Natural killer cell (primary cell): ENCODE measurements at regions not wholly inside any gene's neighbourhood (a gene's known extent, or its start where the extent isn't known, plus 50 kb on each side); places are given as distances from the start of the nearest gene placed in this dataset.

Source experiments
- ATAC-seq, 3 donors: fragments of 150-1000 bp in 2 of 3; fragments of 200-7000 bp in 1 of 3; cut with Tn5 transposase; 1 replicate in 1 of 3; 2 replicates in 2 of 3; pipeline ENCODE4 v1.10.0; 2021; ENCODE audit warnings: mild to moderate bottlenecking in 2 of 3, moderate library complexity in 2 of 3
- DNase-seq, 2 donors: peaks; one replicate each; pipeline versions ENCODE4 v3.0.0 to v3.0.0-alpha.2; 2013 to 2021; ENCODE audit warnings: mixed read lengths in 1 of 2
- H3K27ac ChIP-seq: one replicate; pipeline ENCODE4 v1.5.1; 2013; ENCODE audit warnings: mild to moderate bottlenecking, low read length
- H3K27me3 ChIP-seq: one replicate; pipeline ENCODE4 v1.6.1; 2013; ENCODE audit warnings: low read length; ENCODE audit not compliant: control insufficient read depth, insufficient read depth
- H3K36me3 ChIP-seq: one replicate; pipeline ENCODE4 v1.6.1; 2013; ENCODE audit warnings: low read length; ENCODE audit not compliant: control insufficient read depth, insufficient read depth
- H3K4me1 ChIP-seq: one replicate; pipeline ENCODE4 v1.6.1; 2013; ENCODE audit warnings: low read length; ENCODE audit not compliant: control insufficient read depth, insufficient read depth
- H3K4me3 ChIP-seq: one replicate; pipeline ENCODE4 v1.5.1; 2013; ENCODE audit warnings: low read length
- H3K9me3 ChIP-seq: one replicate; pipeline ENCODE4 v1.6.1; 2013; ENCODE audit warnings: low read length; ENCODE audit not compliant: control insufficient read depth, insufficient read depth
- H3K27ac Mint-ChIP-seq, 2 donors: one replicate each; pipeline ENCODE4 v1.8.0; 2022; ENCODE audit warnings: mild to moderate bottlenecking in 2 of 2, mixed read lengths in 2 of 2, moderate library complexity in 1 of 2
- H3K27me3 Mint-ChIP-seq, 2 donors: one replicate each; pipeline ENCODE4 v1.8.0; 2022; ENCODE audit warnings: low read depth in 2 of 2, mixed read lengths in 2 of 2
- H3K36me3 Mint-ChIP-seq: one replicate; pipeline ENCODE4 v1.8.0; 2022; ENCODE audit warnings: mixed read lengths
- H3K4me1 Mint-ChIP-seq, 2 donors: one replicate each; pipeline ENCODE4 v1.8.0; 2022; ENCODE audit warnings: mixed read lengths in 2 of 2
- H3K4me3 Mint-ChIP-seq: one replicate; pipeline ENCODE4 v1.8.0; 2022; ENCODE audit warnings: mild to moderate bottlenecking, moderate library complexity, mixed read lengths
- H3K9me3 Mint-ChIP-seq, 2 donors: one replicate each; pipeline ENCODE4 v1.8.0; 2022; ENCODE audit warnings: mixed read lengths in 2 of 2
- CTCF ChIP-seq: fragments of 200-600 bp; IDR thresholded peaks from one replicate; pipeline ENCODE4 v1.8.0; 2022; ENCODE audit warnings: antibody characterized with exemption
- WGBS: methylation state at CpG from one replicate; pipeline ENCODE4 v1.1.7; 2013; ENCODE audit warnings: missing lambda C conversion rate; ENCODE audit not compliant: insufficient coverage; 5-methylcytosine and 5-hydroxymethylcytosine counted together
- intact Hi-C: fragments of 100-400 bp; cut with micrococcal nuclease; formaldehyde crosslinking; loops from one replicate; pipeline ENCODE4 v1.14.2; 2022

GRCh38 chr12:25764892-25765291, 193.6 kb upstream of the RASSF8 start:
- no peak for ATAC-seq
- H3K4me3 Mint-ChIP-seq: no peak overlapping the region
- Histone ChIP-seq H3K36me3 (no peaks in the 10 kb centered on the region), H3K4me3 (no peak overlapping the region), H3K4me1 (no peaks in the 10 kb centered on the region), H3K27ac (no peak overlapping the region), H3K27me3 (no peaks in the 10 kb centered on the region), H3K9me3 (no peaks in the 10 kb centered on the region)
- no peak overlapping the region for H3K27ac Mint-ChIP-seq
- DNase-seq: no peak
- TF ChIP-seq CTCF: no peak
- H3K9me3 Mint-ChIP-seq: no peaks in the 10 kb centered on the region
- intact Hi-C loops: no loop called here
- WGBS: 45% methylated on average over 2 of the region's 3 CpGs
- no peaks in the 10 kb centered on the region for H3K4me1 Mint-ChIP-seq
- no peaks in the 10 kb centered on the region for H3K27me3 Mint-ChIP-seq
- H3K36me3 Mint-ChIP-seq: no peaks in the 10 kb centered on the region

- Mint-ChIP-seq H3K4me1 (no peaks in the 10 kb centered on the region), H3K4me3 (no peak overlapping the region), H3K27ac (no peak overlapping the region), H3K27me3 (no peaks in the 10 kb centered on the region), H3K9me3 (no peaks in the 10 kb centered on the region), H3K36me3 (no peaks in the 10 kb centered on the region)
- Histone ChIP-seq H3K27me3 (no peaks in the 10 kb centered on the region), H3K4me3 (no peak overlapping the region), H3K36me3 (no peaks in the 10 kb centered on the region), H3K9me3 (no peaks in the 10 kb centered on the region), H3K27ac (no peak overlapping the region), H3K4me1 (no peaks in the 10 kb centered on the region)
- DNase-seq (no peak), ATAC-seq (no peak)
- intact Hi-C loops: loop anchor here (2.0 kb wide), 1 partner anchor 53 kb away; no protein-coding TSS in a partner anchor
- WGBS: 93% methylated on average over 1 of the region's 1 CpG
- TF ChIP-seq CTCF: no peak
Observed at GRCh38 chr12:25767606-25768005, 190.9 kb upstream of the RASSF8 start.

GRCh38 chr12:25768151-25768550, 190.3 kb upstream of the RASSF8 start:
- intact Hi-C loops: loop anchor here (2.0 kb wide), 1 partner anchor 53 kb away; no protein-coding TSS in a partner anchor
- TF ChIP-seq CTCF: no peak
- ATAC-seq (no peak), DNase-seq (no peak)
- Mint-ChIP-seq H3K27ac (no peak overlapping the region), H3K9me3 (no peaks in the 10 kb centered on the region), H3K4me3 (no peak overlapping the region), H3K36me3 (no peaks in the 10 kb centered on the region), H3K4me1 (no peaks in the 10 kb centered on the region), H3K27me3 (no peaks in the 10 kb centered on the region)
- Histone ChIP-seq H3K36me3 (no peaks in the 10 kb centered on the region), H3K27ac (no peak overlapping the region), H3K27me3 (no peaks in the 10 kb centered on the region), H3K9me3 (no peaks in the 10 kb centered on the region), H3K4me1 (no peaks in the 10 kb centered on the region), H3K4me3 (no peak overlapping the region)
- 80% methylated on average over 1 of the region's 2 CpGs for WGBS
